B cell (primary cell): ENCODE measurements at regions not wholly inside any gene's neighbourhood (a gene's known extent, or its start where the extent isn't known, plus 50 kb on each side); places are given as distances from the start of the nearest gene placed in this dataset.

ENCODE experiments used
- ATAC-seq: fragments of 200-7000 bp; cut with Tn5 transposase; one replicate; pipeline ENCODE4 v1.10.0; 2021; ENCODE audit warnings: low read depth, mild to moderate bottlenecking, moderate number of reproducible peaks, moderate library complexity
- CTCF ChIA-PET: fragments of 350-600 bp; sonication (Branson Sonifier 250); formaldehyde crosslinking; loops from one replicate; lab custom pipeline; 2021; ENCODE audit warnings: antibody characterized with exemption, inconsistent platforms; lab: Charles Lee
- POLR2A ChIA-PET: fragments of 350-600 bp; sonication (Branson Sonifier 250); formaldehyde crosslinking; loops from one replicate; lab custom pipeline; 2021; ENCODE audit warnings: antibody characterized with exemption; lab: Charles Lee
- DNase-seq: peaks from one replicate; pipeline ENCODE4 v3.0.0; 2013
- H2AFZ ChIP-seq: 2 replicates; pipeline ENCODE4 v1.6.1; 2012; ENCODE audit warnings: mild to moderate bottlenecking, low read depth, low read length; ENCODE audit not compliant: insufficient read depth, poor library complexity, severe bottlenecking
- H3K27ac ChIP-seq, 2 donors: 1 replicate in 1 of 2; 2 replicates in 1 of 2; pipeline ENCODE4 v1.5.1; 2012 to 2013; ENCODE audit warnings: low read length in 2 of 2, mild to moderate bottlenecking in 2 of 2, moderate library complexity in 1 of 2
- H3K27me3 ChIP-seq, 4 experiments: fragments of 200-600 bp in 1 of 4; sonication (generic) in 1 of 4; replicated peaks in 1 of 4; 1 replicate in 2 of 4; 2 replicates in 2 of 4; pipeline versions ENCODE4 v1.6.1 to v1.7.0; 2013 to 2016; ENCODE audit warnings: low read length in 3 of 4, mild to moderate bottlenecking in 2 of 4, mixed read lengths in 1 of 4, moderate library complexity in 1 of 4; ENCODE audit not compliant: insufficient read depth in 4 of 4, control insufficient read depth in 3 of 4; ENCODE audit errors: control extremely low read depth in 1 of 4
- H3K36me3 ChIP-seq, 2 experiments: replicated peaks in 1 of 2; 1 replicate in 1 of 2; 2 replicates in 1 of 2; pipeline versions ENCODE4 v1.6.1 to v1.7.1; 2013; ENCODE audit warnings: low read length in 1 of 2; ENCODE audit not compliant: insufficient read depth in 2 of 2, control insufficient read depth in 1 of 2; ENCODE audit errors: control extremely low read depth in 1 of 2, extremely low read depth in 1 of 2
- H3K4me1 ChIP-seq, 2 donors: fragments of 200-600 bp in 1 of 2; sonication (generic) in 1 of 2; 1 replicate in 1 of 2; 2 replicates in 1 of 2; pipeline versions ENCODE4 v1.5.1 to v1.6.1; 2013 to 2017; ENCODE audit warnings: low read length in 2 of 2; ENCODE audit not compliant: control insufficient read depth in 2 of 2, insufficient read depth in 2 of 2
- H3K4me2 ChIP-seq: replicated peaks from 2 replicates; pipeline ENCODE3; 2012; ENCODE audit warnings: mild to moderate bottlenecking, low read depth, low read length; ENCODE audit not compliant: poor library complexity, severe bottlenecking
- H3K4me3 ChIP-seq, 5 experiments: fragments of 200-600 bp in 1 of 5; sonication (generic) in 1 of 5; 1 replicate in 3 of 5; 2 replicates in 2 of 5; pipeline versions ENCODE4 v1.5.1 to v1.7.0; 2011 to 2016; ENCODE audit warnings: low read length in 4 of 5, mild to moderate bottlenecking in 4 of 5, low read depth in 2 of 5, control low read depth in 1 of 5, moderate library complexity in 1 of 5; ENCODE audit not compliant: insufficient read depth in 1 of 5; ENCODE audit errors: control extremely low read depth in 1 of 5, extremely low read depth in 1 of 5
- H3K79me2 ChIP-seq: fragments of 200-600 bp; sonication (generic); one replicate; pipeline ENCODE4 v1.6.0; 2016; ENCODE audit warnings: low read length; ENCODE audit not compliant: control insufficient read depth, insufficient read depth
- H3K9ac ChIP-seq: fragments of 200-600 bp; sonication (generic); 2 replicates; pipeline ENCODE4 v1.6.1; 2017; ENCODE audit warnings: mild to moderate bottlenecking, low read length, moderate library complexity
- H3K9me3 ChIP-seq, 3 donors: one replicate each; pipeline versions ENCODE4 v1.6.1 to v1.7.1; 2013; ENCODE audit warnings: low read length in 2 of 3; ENCODE audit not compliant: control insufficient read depth in 2 of 3, insufficient read depth in 1 of 3; ENCODE audit errors: control extremely low read depth in 1 of 3
- H4K20me1 ChIP-seq: 2 replicates; pipeline ENCODE4 v1.6.0; 2012; ENCODE audit warnings: mild to moderate bottlenecking, low read length; ENCODE audit not compliant: insufficient read depth, control insufficient read depth, poor library complexity, severe bottlenecking
- H3K27ac Mint-ChIP-seq: one replicate; pipeline ENCODE4 v1.8.0; 2021; ENCODE audit warnings: mixed read lengths
- H3K27me3 Mint-ChIP-seq: one replicate; pipeline ENCODE4 v1.8.0; 2021; ENCODE audit warnings: mixed read lengths
- H3K4me1 Mint-ChIP-seq: one replicate; pipeline ENCODE4 v1.8.0; 2021; ENCODE audit warnings: mixed read lengths
- H3K4me3 Mint-ChIP-seq: one replicate; pipeline ENCODE4 v1.8.0; 2021; ENCODE audit warnings: mixed read lengths
- H3K9me3 Mint-ChIP-seq: one replicate; pipeline ENCODE4 v1.8.0; 2022; ENCODE audit warnings: mixed read lengths; ENCODE audit not compliant: insufficient read depth
- EZH2 ChIP-seq: IDR thresholded peaks from 2 replicates; pipeline ENCODE4 v1.6.1; 2012; ENCODE audit warnings: borderline replicate concordance, low read depth, mild to moderate bottlenecking, moderate library complexity, low read length; ENCODE audit not compliant: insufficient read depth, poor library complexity, severe bottlenecking
- WGBS: methylation state at CpG from one replicate; pipeline ENCODE4 v1.1.5; 2013; ENCODE audit warnings: missing lambda C conversion rate; ENCODE audit not compliant: insufficient coverage; 5-methylcytosine and 5-hydroxymethylcytosine counted together
- intact Hi-C: fragments of 100-400 bp; cut with micrococcal nuclease; formaldehyde crosslinking; loops from one replicate; pipeline ENCODE4 v1.10.0; 2022
- TF ChIP-seq, protein P1 (sequence below): fragments of 200-600 bp; IDR thresholded peaks from one replicate; pipeline ENCODE4 v1.8.0; 2022; ENCODE audit warnings: antibody characterized with exemption, mild to moderate bottlenecking

DNA sequence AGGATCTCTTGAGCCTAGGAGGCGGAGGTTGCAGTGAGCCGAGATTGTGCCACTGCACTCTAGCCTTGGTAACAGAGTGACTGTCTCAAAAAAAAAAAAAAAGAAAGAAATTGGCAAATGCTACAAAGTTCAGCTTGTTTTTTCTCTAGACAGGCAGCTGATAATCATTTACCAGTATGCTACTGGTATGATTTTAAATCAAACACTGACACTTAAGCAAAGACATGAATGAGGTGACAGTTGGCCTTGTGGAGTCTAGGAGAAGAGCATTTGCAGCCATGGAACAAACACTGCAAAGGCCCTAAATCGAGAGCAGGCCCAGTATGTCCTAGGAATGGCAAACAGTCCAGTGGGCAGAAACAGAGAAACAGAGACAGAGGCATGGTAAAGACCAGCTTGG is 99.7 kb upstream of the CEP85L start:
- ChIA-PET POLR2A (no interaction called here), CTCF (interaction anchor here (1.4 to 2.4 kb wide), 2 partner anchors 178 to 186 kb away, joined by 3 to 8 read pairs; no protein-coding TSS in a partner anchor)
- Histone ChIP-seq H3K27me3 (no peaks in the 10 kb centered on the region), H3K27ac (no peak overlapping the region), H3K4me3 (no peak overlapping the region), H3K9me3 (no peaks in the 10 kb centered on the region), H3K79me2 (no peaks in the 10 kb centered on the region), H4K20me1 (no peaks in the 10 kb centered on the region), H3K4me1 (peaks cover 5 to 13% of the 10 kb centered on the region in 2 donors), H3K9ac (no peak overlapping the region), H3K4me2 (no peak overlapping the region), H2AFZ (no peak overlapping the region), H3K36me3 (no peaks in the 10 kb centered on the region)
- Mint-ChIP-seq H3K9me3 (no peaks in the 10 kb centered on the region), H3K4me3 (no peak overlapping the region), H3K27ac (no peak overlapping the region), H3K4me1 (peaks cover 22% of the 10 kb centered on the region), H3K27me3 (peaks cover 3% of the 10 kb centered on the region)
- no peak for DNase-seq
- WGBS, result 100% methylated on average over 3 of the region's 3 CpGs
- TF ChIP-seq EZH2, result no peak
- TF ChIP-seq, protein P1, sequence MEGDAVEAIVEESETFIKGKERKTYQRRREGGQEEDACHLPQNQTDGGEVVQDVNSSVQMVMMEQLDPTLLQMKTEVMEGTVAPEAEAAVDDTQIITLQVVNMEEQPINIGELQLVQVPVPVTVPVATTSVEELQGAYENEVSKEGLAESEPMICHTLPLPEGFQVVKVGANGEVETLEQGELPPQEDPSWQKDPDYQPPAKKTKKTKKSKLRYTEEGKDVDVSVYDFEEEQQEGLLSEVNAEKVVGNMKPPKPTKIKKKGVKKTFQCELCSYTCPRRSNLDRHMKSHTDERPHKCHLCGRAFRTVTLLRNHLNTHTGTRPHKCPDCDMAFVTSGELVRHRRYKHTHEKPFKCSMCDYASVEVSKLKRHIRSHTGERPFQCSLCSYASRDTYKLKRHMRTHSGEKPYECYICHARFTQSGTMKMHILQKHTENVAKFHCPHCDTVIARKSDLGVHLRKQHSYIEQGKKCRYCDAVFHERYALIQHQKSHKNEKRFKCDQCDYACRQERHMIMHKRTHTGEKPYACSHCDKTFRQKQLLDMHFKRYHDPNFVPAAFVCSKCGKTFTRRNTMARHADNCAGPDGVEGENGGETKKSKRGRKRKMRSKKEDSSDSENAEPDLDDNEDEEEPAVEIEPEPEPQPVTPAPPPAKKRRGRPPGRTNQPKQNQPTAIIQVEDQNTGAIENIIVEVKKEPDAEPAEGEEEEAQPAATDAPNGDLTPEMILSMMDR, result no peak
- intact Hi-C loops, result no loop called here
- no peak for ATAC-seq

DNA sequence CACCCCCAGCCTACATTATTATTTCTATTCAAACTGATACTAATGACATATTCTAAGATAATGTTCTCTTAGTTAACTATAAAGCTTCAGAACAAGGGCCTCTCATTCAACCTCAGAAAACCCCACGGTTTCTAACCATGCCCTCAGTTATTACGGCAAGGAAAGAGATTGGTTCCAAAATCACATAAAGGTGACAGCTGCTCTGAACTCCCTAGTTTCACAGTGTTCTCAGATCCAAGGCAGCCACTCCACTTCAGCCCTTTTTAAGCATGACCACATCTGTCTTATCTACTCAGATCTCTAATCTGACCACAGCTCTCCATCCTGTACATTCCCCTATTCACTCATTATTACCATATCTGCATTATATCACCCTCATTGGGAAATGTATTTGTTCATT is 98.8 kb upstream of the CEP85L start:
- ChIA-PET POLR2A (no interaction called here), CTCF (interaction anchor here (1.4 to 2.4 kb wide), 2 partner anchors 177 to 185 kb away, joined by 3 to 8 read pairs; no protein-coding TSS in a partner anchor)
- intact Hi-C loops, result no loop called here
- Histone ChIP-seq H3K27ac (no peak overlapping the region), H3K79me2 (no peaks in the 10 kb centered on the region), H2AFZ (no peak overlapping the region), H3K27me3 (no peaks in the 10 kb centered on the region), H3K36me3 (no peaks in the 10 kb centered on the region), H3K4me1 (peaks cover 11 to 22% of the 10 kb centered on the region in 2 donors), H3K4me3 (no peak overlapping the region), H4K20me1 (no peaks in the 10 kb centered on the region), H3K9ac (no peak overlapping the region), H3K4me2 (no peak overlapping the region), H3K9me3 (no peaks in the 10 kb centered on the region)
- DNase-seq (no peak), ATAC-seq (no peak)
- no peaks in the 10 kb centered on the region for H3K9me3 Mint-ChIP-seq
- no peak overlapping the region for H3K27ac Mint-ChIP-seq
- peaks cover 2% of the 10 kb centered on the region for H3K27me3 Mint-ChIP-seq
- H3K4me3 Mint-ChIP-seq, result no peak overlapping the region
- peaks cover 31% of the 10 kb centered on the region for H3K4me1 Mint-ChIP-seq
- 79% methylated on average over 2 of the region's 2 CpGs for WGBS
- TF ChIP-seq, protein P1, result no peak
- TF ChIP-seq EZH2, result no peak
